ENCODE measurements at regions not wholly inside any gene's neighbourhood (a gene's known extent, or its start where the extent isn't known, plus 50 kb on each side); places are given as distances from the start of the nearest gene placed in this dataset.

- TF ChIP-seq POLR2A (IDR thresholded peaks at IDR 0.05; ENCODE audit: low read depth, low read length) (no peak), TAF1 (IDR thresholded peaks at IDR 0.05; ENCODE audit: borderline replicate concordance, low read depth, low read length) (no peak)
These were observed 118.4 kb downstream of the CRYAA start for GRCh38 chr21:43287111-43287760.

Measured in GM12892 (cell line).